ENCODE measurements at regions not wholly inside any gene's neighbourhood (a gene's known extent, or its start where the extent isn't known, plus 50 kb on each side); places are given as distances from the start of the nearest gene placed in this dataset.
A peak's percentile ranks its signal among the peaks of the same experiment; 100 is the strongest.
"Not testable (repeated sequence)": the region's sequence is repeated elsewhere in the genome, so short reads cannot be mapped to it uniquely, and the experiment has no call there.

GRCh38 chr17:49898366-49899190, 50.7 kb upstream of the TAC4 start:
- Histone ChIP-seq H3K9me3 (ENCODE audit: control insufficient read depth, low read depth, low read length) (no peaks in the 10 kb centered on the region), H3K27ac (ENCODE audit: low read length) (no peak overlapping the region), H3K4me1 (ENCODE audit: control insufficient read depth, insufficient read depth, low read length) (peaks cover 4% of the 10 kb centered on the region), H3K27me3 (ENCODE audit: control insufficient read depth, insufficient read depth, low read length) (peaks cover 48% of the 10 kb centered on the region), H3K36me3 (ENCODE audit: control insufficient read depth, insufficient read depth, low read length) (no peaks in the 10 kb centered on the region), H3K4me3 (ENCODE audit: low read length) (no peak overlapping the region)
- no CpG with 5 or more reads among the region's 9 CpGs for WGBS (ENCODE audit: insufficient coverage, low lambda C conversion rate)
- no peak for DNase-seq

DNA sequence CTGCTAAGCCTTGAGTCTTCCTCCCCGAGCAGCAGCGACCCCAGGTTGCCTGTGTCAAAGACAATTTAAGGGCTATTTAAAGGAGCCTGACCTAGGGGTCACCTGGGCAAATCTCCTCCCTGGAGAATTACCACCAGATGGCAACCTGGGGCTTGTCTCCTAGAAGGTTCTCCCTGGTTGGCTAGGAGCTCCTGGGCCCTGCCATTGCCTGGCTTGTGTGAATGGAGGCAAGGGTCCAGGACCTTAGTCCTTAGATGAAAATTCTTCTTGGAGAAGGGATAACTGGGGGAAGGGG, 51.3 kb upstream of the TAC4 start:
- H3K9me3 ChIP-seq (ENCODE audit: control insufficient read depth, low read depth, low read length) = no peaks in the 10 kb centered on the region
- no CpG with 5 or more reads among the region's 2 CpGs for WGBS (ENCODE audit: insufficient coverage, low lambda C conversion rate)
- H3K4me1 ChIP-seq (ENCODE audit: control insufficient read depth, insufficient read depth, low read length) = peaks cover 4% of the 10 kb centered on the region
- peak in 1 of 2 donors; percentile 34 for DNase-seq
- no peaks in the 10 kb centered on the region for H3K36me3 ChIP-seq (ENCODE audit: control insufficient read depth, insufficient read depth, low read length)
- peaks cover 50% of the 10 kb centered on the region for H3K27me3 ChIP-seq (ENCODE audit: control insufficient read depth, insufficient read depth, low read length)
- H3K27ac ChIP-seq (ENCODE audit: low read length) = no peak overlapping the region
- H3K4me3 ChIP-seq (ENCODE audit: low read length) = no peak overlapping the region

GRCh38 chr17:49899588-49899987, 51.7 kb upstream of the TAC4 start:
- no peak for DNase-seq
- Histone ChIP-seq H3K27ac (ENCODE audit: low read length) (no peak overlapping the region), H3K36me3 (ENCODE audit: control insufficient read depth, insufficient read depth, low read length) (no peaks in the 10 kb centered on the region), H3K4me1 (ENCODE audit: control insufficient read depth, insufficient read depth, low read length) (peaks cover 4% of the 10 kb centered on the region), H3K9me3 (ENCODE audit: control insufficient read depth, low read depth, low read length) (no peaks in the 10 kb centered on the region), H3K4me3 (ENCODE audit: low read length) (no peak overlapping the region), H3K27me3 (ENCODE audit: control insufficient read depth, insufficient read depth, low read length) (peaks cover 53% of the 10 kb centered on the region)
- 60% methylated on average over 1 of the region's 1 CpG for WGBS (ENCODE audit: insufficient coverage, low lambda C conversion rate)

- H3K9me3 ChIP-seq (ENCODE audit: control insufficient read depth, low read depth, low read length); H3K4me1 ChIP-seq (ENCODE audit: control insufficient read depth, insufficient read depth, low read length); H3K27ac ChIP-seq (ENCODE audit: low read length); DNase-seq; H3K4me3 ChIP-seq (ENCODE audit: low read length); H3K36me3 ChIP-seq (ENCODE audit: control insufficient read depth, insufficient read depth, low read length): not testable (repeated sequence)
- peaks cover 57% of the 10 kb centered on the region for H3K27me3 ChIP-seq (ENCODE audit: control insufficient read depth, insufficient read depth, low read length)
- no CpG with 5 or more reads among the region's 5 CpGs for WGBS (ENCODE audit: insufficient coverage, low lambda C conversion rate)
Observed at GRCh38 chr17:49900801-49901200, 52.9 kb upstream of the TAC4 start.

- DNase-seq = peak in 1 of 2 donors; percentile 47
Observed at GRCh38 chr17:49901460-49902331, 53.8 kb upstream of the TAC4 start.

DNA sequence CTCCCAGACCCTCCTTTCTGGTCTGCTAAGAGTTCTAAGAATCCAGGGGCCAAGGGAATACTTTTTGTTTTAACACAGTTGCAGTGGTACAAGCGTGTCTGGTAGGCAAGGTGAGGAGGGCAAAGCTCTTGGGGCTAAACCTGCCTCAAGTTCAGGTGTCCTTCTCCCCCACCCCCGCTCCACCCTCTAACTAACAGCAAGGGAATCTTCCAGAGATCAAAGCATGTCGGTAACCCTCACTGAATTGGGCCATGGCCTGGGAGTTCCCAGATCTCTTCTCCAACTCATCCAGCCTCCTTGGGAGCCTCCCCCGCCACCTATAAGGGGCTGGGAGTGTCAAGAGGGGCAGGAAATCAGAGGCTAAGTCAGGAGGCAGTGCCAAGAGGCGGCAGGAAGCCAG, 55.7 kb upstream of the TAC4 start:
- DNase-seq = no peak
- no CpG with 5 or more reads among the region's 5 CpGs for WGBS (ENCODE audit: insufficient coverage, low lambda C conversion rate)
- no peaks in the 10 kb centered on the region for H3K9me3 ChIP-seq (ENCODE audit: control insufficient read depth, low read depth, low read length)
- peaks cover 80% of the 10 kb centered on the region for H3K27me3 ChIP-seq (ENCODE audit: control insufficient read depth, insufficient read depth, low read length)
- no peak overlapping the region for H3K27ac ChIP-seq (ENCODE audit: low read length)
- H3K36me3 ChIP-seq (ENCODE audit: control insufficient read depth, insufficient read depth, low read length) = no peaks in the 10 kb centered on the region
- H3K4me1 ChIP-seq (ENCODE audit: control insufficient read depth, insufficient read depth, low read length) = peaks cover 4% of the 10 kb centered on the region
- no peak overlapping the region for H3K4me3 ChIP-seq (ENCODE audit: low read length)

More at GRCh38 chr17:49901460-49902331, 53.8 kb upstream of the TAC4 start:
- H3K27ac ChIP-seq (ENCODE audit: low read length) = no peak overlapping the region
- H3K27me3 ChIP-seq (ENCODE audit: control insufficient read depth, insufficient read depth, low read length) = peaks cover 64% of the 10 kb centered on the region
- peaks cover 4% of the 10 kb centered on the region for H3K4me1 ChIP-seq (ENCODE audit: control insufficient read depth, insufficient read depth, low read length)
- WGBS (ENCODE audit: insufficient coverage, low lambda C conversion rate) = 40% methylated on average over 1 of the region's 47 CpGs
- H3K4me3 ChIP-seq (ENCODE audit: low read length) = peak overlapping the region; percentile 9
- no peaks in the 10 kb centered on the region for H3K9me3 ChIP-seq (ENCODE audit: control insufficient read depth, low read depth, low read length)
- H3K36me3 ChIP-seq (ENCODE audit: control insufficient read depth, insufficient read depth, low read length) = no peaks in the 10 kb centered on the region

- H3K27me3 ChIP-seq (ENCODE audit: control insufficient read depth, insufficient read depth, low read length) = peaks cover 91% of the 10 kb centered on the region
- H3K4me1 ChIP-seq (ENCODE audit: control insufficient read depth, insufficient read depth, low read length) = peaks cover 4% of the 10 kb centered on the region
Observed at GRCh38 chr17:49904893-49905292, 57.0 kb upstream of the TAC4 start.

DNA sequence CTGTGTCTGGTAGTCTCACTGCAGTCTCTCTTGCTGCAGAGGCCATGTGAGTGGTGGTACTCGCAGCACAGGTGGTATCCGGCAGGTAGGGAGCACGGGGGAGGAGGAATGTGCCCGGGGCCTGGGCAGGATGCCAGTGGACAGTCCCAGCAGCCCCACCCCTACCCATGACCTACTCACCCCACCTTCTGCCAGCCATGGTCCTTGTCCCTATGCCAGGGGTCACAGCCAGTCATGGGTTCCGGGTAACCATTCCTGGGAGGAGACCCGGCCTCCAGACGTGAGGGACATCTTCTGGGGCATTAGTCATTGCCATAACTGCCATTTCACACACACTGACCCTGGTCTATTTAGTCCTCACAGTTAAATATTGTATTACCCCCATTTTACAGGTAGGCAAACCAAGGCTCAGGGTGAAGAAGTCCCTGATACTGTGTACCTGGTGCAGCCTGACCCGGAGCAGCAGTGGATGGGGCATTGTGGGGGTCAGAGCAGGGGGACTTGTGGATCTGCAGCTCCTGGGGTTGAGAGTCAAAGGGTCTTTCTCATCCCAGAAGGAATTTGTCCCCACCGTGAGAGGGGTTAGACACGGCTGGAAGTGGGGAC, 58.8 kb upstream of the TAC4 start:
- WGBS (ENCODE audit: insufficient coverage, low lambda C conversion rate) = no CpG with 5 or more reads among the region's 10 CpGs
- no peak overlapping the region for H3K27ac ChIP-seq (ENCODE audit: low read length)
- peaks cover 7% of the 10 kb centered on the region for H3K4me1 ChIP-seq (ENCODE audit: control insufficient read depth, insufficient read depth, low read length)
- H3K36me3 ChIP-seq (ENCODE audit: control insufficient read depth, insufficient read depth, low read length) = no peaks in the 10 kb centered on the region
- DNase-seq = no peak
- no peak overlapping the region for H3K4me3 ChIP-seq (ENCODE audit: low read length)
- H3K27me3 ChIP-seq (ENCODE audit: control insufficient read depth, insufficient read depth, low read length) = peaks cover 97% of the 10 kb centered on the region
- no peaks in the 10 kb centered on the region for H3K9me3 ChIP-seq (ENCODE audit: control insufficient read depth, low read depth, low read length)

More at GRCh38 chr17:49904893-49905292, 57.0 kb upstream of the TAC4 start:
- DNase-seq = no peak
- no peaks in the 10 kb centered on the region for H3K9me3 ChIP-seq (ENCODE audit: control insufficient read depth, low read depth, low read length)
- H3K4me3 ChIP-seq (ENCODE audit: low read length) = no peak overlapping the region
- H3K27ac ChIP-seq (ENCODE audit: low read length) = no peak overlapping the region
- no CpG with 5 or more reads among the region's 9 CpGs for WGBS (ENCODE audit: insufficient coverage, low lambda C conversion rate)
- H3K36me3 ChIP-seq (ENCODE audit: control insufficient read depth, insufficient read depth, low read length) = no peaks in the 10 kb centered on the region

GRCh38 chr17:49907279-49907678, 59.4 kb upstream of the TAC4 start:
- Histone ChIP-seq H3K4me1 (ENCODE audit: control insufficient read depth, insufficient read depth, low read length) (peaks cover 4% of the 10 kb centered on the region), H3K4me3 (ENCODE audit: low read length) (no peak overlapping the region), H3K36me3 (ENCODE audit: control insufficient read depth, insufficient read depth, low read length) (no peaks in the 10 kb centered on the region), H3K9me3 (ENCODE audit: control insufficient read depth, low read depth, low read length) (no peaks in the 10 kb centered on the region), H3K27me3 (ENCODE audit: control insufficient read depth, insufficient read depth, low read length) (peaks cover 97% of the 10 kb centered on the region), H3K27ac (ENCODE audit: low read length) (no peak overlapping the region)
- DNase-seq = no peak
- no CpG with 5 or more reads among the region's 8 CpGs for WGBS (ENCODE audit: insufficient coverage, low lambda C conversion rate)
